Ascending aorta (tissue), 2 donors: ENCODE measurements at regions not wholly inside any gene's neighbourhood (a gene's known extent, or its start where the extent isn't known, plus 50 kb on each side); places are given as distances from the start of the nearest gene placed in this dataset.

Experiments used
- DNase-seq, 2 donors: peaks; one replicate each; pipeline ENCODE4 v3.0.0-alpha.2; 2019; ENCODE audit warnings: low spot score in 2 of 2
- H3K27ac ChIP-seq, 2 donors: fragments of 200-600 bp; sonication (generic); one replicate each; pipeline ENCODE4 v1.5.1; 2016 to 2017; ENCODE audit warnings: mild to moderate bottlenecking in 1 of 2
- H3K27me3 ChIP-seq: fragments of 200-600 bp; sonication (generic); one replicate; pipeline ENCODE4 v1.5.1; 2017
- H3K36me3 ChIP-seq, 2 donors: fragments of 200-600 bp; sonication (generic); one replicate each; pipeline ENCODE4 v1.5.1; 2016
- H3K4me1 ChIP-seq, 2 donors: fragments of 200-600 bp; sonication (generic); one replicate each; pipeline ENCODE4 v1.5.1; 2016 to 2017; ENCODE audit warnings: mild to moderate bottlenecking in 1 of 2
- H3K4me3 ChIP-seq, 2 donors: fragments of 200-600 bp; sonication (generic); one replicate each; pipeline ENCODE4 v1.5.1; 2016 to 2017; ENCODE audit warnings: mild to moderate bottlenecking in 1 of 2
- H3K9me3 ChIP-seq, 2 donors: fragments of 200-600 bp; sonication (generic); one replicate each; pipeline ENCODE4 v1.5.1; 2016
- intact Hi-C: fragments of 100-400 bp; cut with DNase I; formaldehyde crosslinking; loops from one replicate; pipeline ENCODE4 v1.15.1; 2023
- TF ChIP-seq, protein P1 (sequence below), 3 experiments: fragments of 200-600 bp in 2 of 3; fragments of 450-650 bp in 1 of 3; sonication (generic) in 2 of 3; IDR thresholded peaks; one replicate each; pipeline ENCODE4 v1.5.1; 2016 to 2019; ENCODE audit warnings: antibody characterized with exemption in 3 of 3, mild to moderate bottlenecking in 1 of 3, moderate library complexity in 1 of 3

DNA sequence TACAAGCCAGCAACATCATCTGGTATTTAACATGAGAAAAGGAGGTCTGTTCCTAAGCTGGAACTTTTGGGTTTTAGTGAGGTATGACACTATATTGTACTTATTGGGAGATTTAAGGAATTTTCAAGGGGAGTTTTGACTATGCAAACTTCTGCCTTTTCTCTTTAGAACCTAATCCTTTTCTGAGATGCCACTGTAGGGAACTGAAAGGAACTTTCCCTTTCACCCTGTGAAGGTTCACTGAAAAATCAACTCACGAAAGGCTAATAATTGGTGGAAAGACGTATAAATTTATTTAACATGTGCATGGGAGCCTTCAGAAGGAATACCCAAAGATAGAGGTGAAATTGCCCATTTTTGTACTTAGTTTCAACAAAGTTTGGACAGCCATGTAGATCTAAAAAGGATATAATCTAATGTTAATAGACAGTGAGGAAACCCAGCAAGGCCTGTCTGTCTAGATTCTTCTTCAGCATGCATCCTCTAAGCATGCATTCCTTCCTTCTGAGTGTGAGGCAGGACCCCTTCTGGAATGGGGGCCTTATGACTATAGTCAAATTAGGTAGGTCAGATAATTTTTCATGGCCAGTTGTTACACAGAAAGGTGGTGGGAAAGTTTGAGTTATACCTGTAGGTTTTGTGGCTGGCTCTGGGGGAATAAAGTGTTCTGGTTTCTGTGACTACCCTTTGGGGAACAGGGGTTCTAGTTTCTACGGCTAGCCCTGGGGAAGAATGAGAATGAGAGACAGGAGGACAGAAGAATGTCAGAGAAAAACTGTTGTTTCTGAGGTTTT lies 200.3 kb downstream of the C9orf152 start:
- H3K27ac ChIP-seq: no peak overlapping the region
- no peak overlapping the region for H3K4me3 ChIP-seq
- H3K4me1 ChIP-seq: no peaks in the 10 kb centered on the region
- DNase-seq: no peak
- H3K9me3 ChIP-seq: no peaks in the 10 kb centered on the region
- intact Hi-C loops: no loop called here
- no peaks in the 10 kb centered on the region for H3K27me3 ChIP-seq
- TF ChIP-seq, protein P1, sequence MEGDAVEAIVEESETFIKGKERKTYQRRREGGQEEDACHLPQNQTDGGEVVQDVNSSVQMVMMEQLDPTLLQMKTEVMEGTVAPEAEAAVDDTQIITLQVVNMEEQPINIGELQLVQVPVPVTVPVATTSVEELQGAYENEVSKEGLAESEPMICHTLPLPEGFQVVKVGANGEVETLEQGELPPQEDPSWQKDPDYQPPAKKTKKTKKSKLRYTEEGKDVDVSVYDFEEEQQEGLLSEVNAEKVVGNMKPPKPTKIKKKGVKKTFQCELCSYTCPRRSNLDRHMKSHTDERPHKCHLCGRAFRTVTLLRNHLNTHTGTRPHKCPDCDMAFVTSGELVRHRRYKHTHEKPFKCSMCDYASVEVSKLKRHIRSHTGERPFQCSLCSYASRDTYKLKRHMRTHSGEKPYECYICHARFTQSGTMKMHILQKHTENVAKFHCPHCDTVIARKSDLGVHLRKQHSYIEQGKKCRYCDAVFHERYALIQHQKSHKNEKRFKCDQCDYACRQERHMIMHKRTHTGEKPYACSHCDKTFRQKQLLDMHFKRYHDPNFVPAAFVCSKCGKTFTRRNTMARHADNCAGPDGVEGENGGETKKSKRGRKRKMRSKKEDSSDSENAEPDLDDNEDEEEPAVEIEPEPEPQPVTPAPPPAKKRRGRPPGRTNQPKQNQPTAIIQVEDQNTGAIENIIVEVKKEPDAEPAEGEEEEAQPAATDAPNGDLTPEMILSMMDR (IDR thresholded peaks at IDR 0.05): no peak
- no peaks in the 10 kb centered on the region for H3K36me3 ChIP-seq

DNA sequence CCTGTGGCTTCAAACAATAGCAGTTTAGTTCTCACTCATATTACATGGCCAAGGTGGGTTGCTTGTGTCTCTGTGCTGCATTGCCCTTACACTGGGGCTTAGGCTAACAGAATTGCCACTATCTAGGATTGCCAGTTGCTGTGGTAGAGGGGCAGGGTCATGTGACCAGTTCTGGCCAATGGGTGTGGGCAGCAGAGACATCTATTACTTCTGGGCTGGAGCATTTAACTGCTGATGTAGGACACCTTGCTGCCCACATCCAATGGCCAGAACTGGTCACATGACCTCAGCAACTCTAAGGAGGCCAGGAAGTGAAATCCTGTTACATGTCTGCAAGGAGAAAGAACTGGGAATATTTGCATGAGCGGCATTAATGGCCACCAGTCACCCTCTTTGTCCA lies 199.3 kb downstream of the C9orf152 start:
- no peaks in the 10 kb centered on the region for H3K36me3 ChIP-seq
- DNase-seq: no peak
- intact Hi-C loops: no loop called here
- no peaks in the 10 kb centered on the region for H3K4me1 ChIP-seq
- H3K27ac ChIP-seq: no peak overlapping the region
- H3K9me3 ChIP-seq: no peaks in the 10 kb centered on the region
- TF ChIP-seq, protein P1 (IDR thresholded peaks at IDR 0.05): no peak
- H3K4me3 ChIP-seq: no peak overlapping the region
- no peaks in the 10 kb centered on the region for H3K27me3 ChIP-seq

DNA sequence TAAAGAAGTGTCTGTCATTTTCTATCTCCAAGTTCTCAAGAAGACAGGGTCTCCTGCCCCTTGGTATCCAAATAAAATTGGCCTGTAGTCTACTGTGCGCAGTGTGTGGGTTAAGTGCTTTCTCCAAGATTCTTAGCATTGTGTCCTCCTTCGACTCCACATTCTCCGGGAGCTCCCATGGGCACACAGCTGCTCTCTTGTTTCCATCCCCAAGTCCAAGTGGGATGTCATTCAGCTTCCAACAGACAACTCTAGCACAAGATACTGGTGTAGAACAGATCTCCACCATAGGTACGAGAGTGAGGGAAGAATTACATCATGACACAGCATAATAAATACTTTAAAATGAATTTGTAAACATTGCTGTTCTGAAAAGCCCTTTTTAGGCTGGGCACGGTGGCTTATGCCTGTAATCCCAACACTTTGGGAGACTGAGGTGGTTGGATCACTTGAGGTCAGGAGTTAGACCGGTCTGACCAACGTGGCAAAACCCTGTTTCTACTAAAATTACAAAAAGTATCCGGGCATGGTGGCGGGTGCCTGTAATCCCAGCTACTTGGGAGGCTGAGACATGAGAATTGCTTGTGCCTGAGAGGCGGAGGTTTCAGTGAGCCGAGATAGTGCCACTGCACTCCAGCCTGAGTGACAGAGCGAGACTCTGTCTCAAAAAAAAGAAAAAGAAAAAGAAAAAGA lies 196.2 kb downstream of the C9orf152 start:
- Histone ChIP-seq H3K36me3 (peaks cover 6 to 8% of the 10 kb centered on the region in 2 donors), H3K27ac (no peak overlapping the region), H3K9me3 (no peaks in the 10 kb centered on the region), H3K4me3 (no peak overlapping the region), H3K27me3 (no peaks in the 10 kb centered on the region), H3K4me1 (no peaks in the 10 kb centered on the region)
- intact Hi-C loops: no loop called here
- DNase-seq: no peak
- TF ChIP-seq, protein P1 (IDR thresholded peaks at IDR 0.05): no peak

DNA sequence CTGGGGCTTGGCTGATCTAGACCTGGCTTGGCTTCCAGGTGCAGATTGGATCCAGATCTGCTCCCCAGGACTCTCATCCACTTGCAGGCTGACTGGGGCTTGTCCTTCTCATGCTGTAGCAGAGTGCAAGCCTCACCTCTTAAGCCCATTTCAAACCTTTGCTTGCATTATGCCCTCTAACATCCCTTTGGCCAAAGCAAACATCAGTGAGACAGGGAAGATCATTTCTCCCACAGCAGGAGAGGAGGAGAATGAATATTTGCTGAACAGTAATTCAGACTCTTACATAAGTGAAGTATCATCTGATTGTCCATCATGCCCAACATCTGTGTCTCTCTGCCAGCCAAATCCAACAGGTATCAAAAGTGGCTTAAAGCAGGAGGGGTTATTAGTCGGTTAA lies 194.9 kb downstream of the C9orf152 start:
- H3K4me3 ChIP-seq: no peak overlapping the region
- no peaks in the 10 kb centered on the region for H3K4me1 ChIP-seq
- DNase-seq: no peak
- TF ChIP-seq, protein P1 (IDR thresholded peaks at IDR 0.05): no peak
- intact Hi-C loops: no loop called here
- H3K27me3 ChIP-seq: no peaks in the 10 kb centered on the region
- H3K9me3 ChIP-seq: no peaks in the 10 kb centered on the region
- H3K36me3 ChIP-seq: peaks cover 6 to 8% of the 10 kb centered on the region in 2 donors
- no peak overlapping the region for H3K27ac ChIP-seq

DNA sequence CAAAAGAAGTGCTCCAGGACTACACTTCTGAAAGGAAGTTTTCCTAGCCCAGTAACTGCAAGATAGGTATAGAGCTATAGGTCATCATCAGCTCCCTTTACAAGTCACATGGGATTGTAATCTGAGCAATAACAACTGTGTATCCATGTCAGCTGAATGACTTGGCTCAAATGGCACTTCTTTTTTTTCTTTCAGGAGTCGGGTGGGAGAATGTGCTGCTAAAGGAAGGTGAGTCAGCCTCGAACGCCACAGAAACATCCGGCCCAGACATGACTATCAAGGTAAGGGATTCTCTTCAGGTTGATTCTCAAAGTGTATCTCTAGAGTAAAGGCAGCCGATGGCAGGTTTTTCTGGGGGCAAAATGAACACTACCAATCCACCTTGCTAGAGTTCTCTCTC lies 192.2 kb downstream of the C9orf152 start:
- DNase-seq: no peak
- intact Hi-C loops: no loop called here

More for the DNA sequence above, 192.2 kb downstream of the C9orf152 start:
- Histone ChIP-seq H3K4me1 (no peaks in the 10 kb centered on the region), H3K4me3 (no peak overlapping the region), H3K36me3 (peaks cover 6 to 8% of the 10 kb centered on the region in 2 donors), H3K27me3 (no peaks in the 10 kb centered on the region), H3K27ac (peak overlapping the region in 1 of 2 donors; percentile 14), H3K9me3 (no peaks in the 10 kb centered on the region)
- TF ChIP-seq, protein P1 (IDR thresholded peaks at IDR 0.05): no peak
